ENCODE measurements at regions not wholly inside any gene's neighbourhood (a gene's known extent, or its start where the extent isn't known, plus 50 kb on each side); places are given as distances from the start of the nearest gene placed in this dataset.

DNA sequence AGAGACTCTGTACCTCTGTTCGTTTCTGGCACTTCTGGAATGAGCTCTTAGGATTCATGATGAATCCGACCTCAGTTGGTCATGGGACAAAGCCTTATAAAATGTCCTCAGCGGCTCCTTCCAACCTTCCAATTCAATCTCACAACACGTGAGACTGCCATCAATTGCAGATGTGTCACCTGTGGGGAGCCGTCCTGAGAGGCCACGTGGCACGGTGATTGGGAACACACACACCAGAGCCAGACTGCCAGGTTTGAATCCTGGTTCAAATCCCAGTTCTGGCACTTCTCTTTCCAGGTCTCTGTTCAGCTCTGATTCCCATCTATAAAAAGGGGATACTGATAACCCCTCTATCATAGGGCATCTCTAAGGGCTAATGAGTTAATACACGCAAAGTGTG lies 124.5 kb downstream of the ANKRD60 start:
- no TSS peak for BruUV-seq (replicated peaks)
- POLR2A ChIA-PET, result interaction anchor here (0.6 kb wide), 1 partner anchor 203 kb away, joined by 5 read pairs; no protein-coding TSS in a partner anchor
- no peak for TF ChIP-seq SP1 (IDR thresholded peaks at IDR 0.05; ENCODE audit: low read depth)
- TF ChIP-seq, protein P1, sequence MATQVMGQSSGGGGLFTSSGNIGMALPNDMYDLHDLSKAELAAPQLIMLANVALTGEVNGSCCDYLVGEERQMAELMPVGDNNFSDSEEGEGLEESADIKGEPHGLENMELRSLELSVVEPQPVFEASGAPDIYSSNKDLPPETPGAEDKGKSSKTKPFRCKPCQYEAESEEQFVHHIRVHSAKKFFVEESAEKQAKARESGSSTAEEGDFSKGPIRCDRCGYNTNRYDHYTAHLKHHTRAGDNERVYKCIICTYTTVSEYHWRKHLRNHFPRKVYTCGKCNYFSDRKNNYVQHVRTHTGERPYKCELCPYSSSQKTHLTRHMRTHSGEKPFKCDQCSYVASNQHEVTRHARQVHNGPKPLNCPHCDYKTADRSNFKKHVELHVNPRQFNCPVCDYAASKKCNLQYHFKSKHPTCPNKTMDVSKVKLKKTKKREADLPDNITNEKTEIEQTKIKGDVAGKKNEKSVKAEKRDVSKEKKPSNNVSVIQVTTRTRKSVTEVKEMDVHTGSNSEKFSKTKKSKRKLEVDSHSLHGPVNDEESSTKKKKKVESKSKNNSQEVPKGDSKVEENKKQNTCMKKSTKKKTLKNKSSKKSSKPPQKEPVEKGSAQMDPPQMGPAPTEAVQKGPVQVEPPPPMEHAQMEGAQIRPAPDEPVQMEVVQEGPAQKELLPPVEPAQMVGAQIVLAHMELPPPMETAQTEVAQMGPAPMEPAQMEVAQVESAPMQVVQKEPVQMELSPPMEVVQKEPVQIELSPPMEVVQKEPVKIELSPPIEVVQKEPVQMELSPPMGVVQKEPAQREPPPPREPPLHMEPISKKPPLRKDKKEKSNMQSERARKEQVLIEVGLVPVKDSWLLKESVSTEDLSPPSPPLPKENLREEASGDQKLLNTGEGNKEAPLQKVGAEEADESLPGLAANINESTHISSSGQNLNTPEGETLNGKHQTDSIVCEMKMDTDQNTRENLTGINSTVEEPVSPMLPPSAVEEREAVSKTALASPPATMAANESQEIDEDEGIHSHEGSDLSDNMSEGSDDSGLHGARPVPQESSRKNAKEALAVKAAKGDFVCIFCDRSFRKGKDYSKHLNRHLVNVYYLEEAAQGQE (IDR thresholded peaks at IDR 0.05; ENCODE audit: low read depth), result no peak
- TF ChIP-seq, protein P2, sequence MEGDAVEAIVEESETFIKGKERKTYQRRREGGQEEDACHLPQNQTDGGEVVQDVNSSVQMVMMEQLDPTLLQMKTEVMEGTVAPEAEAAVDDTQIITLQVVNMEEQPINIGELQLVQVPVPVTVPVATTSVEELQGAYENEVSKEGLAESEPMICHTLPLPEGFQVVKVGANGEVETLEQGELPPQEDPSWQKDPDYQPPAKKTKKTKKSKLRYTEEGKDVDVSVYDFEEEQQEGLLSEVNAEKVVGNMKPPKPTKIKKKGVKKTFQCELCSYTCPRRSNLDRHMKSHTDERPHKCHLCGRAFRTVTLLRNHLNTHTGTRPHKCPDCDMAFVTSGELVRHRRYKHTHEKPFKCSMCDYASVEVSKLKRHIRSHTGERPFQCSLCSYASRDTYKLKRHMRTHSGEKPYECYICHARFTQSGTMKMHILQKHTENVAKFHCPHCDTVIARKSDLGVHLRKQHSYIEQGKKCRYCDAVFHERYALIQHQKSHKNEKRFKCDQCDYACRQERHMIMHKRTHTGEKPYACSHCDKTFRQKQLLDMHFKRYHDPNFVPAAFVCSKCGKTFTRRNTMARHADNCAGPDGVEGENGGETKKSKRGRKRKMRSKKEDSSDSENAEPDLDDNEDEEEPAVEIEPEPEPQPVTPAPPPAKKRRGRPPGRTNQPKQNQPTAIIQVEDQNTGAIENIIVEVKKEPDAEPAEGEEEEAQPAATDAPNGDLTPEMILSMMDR (IDR thresholded peaks at IDR 0.05 in 2 of 3, conservative IDR thresholded peaks at IDR 0.05 in 1 of 3; ENCODE audit: borderline replicate concordance in 1 of 3, insufficient read depth in 1 of 3, low read depth in 2 of 3, low read length in 2 of 3), result no peak
- no peak for TF ChIP-seq CEBPB (IDR thresholded peaks at IDR 0.05; ENCODE audit: low read depth)
- TF ChIP-seq SIN3A (IDR thresholded peaks at IDR 0.05; ENCODE audit: low read depth), result no peak
- no peak for TF ChIP-seq SRF (IDR thresholded peaks at IDR 0.05; ENCODE audit: low read depth)
- no peak for TF ChIP-seq ZFX (IDR thresholded peaks at IDR 0.05)
- no peak for TF ChIP-seq RAD21 (IDR thresholded peaks at IDR 0.05; ENCODE audit: low read depth)
- no peak for TF ChIP-seq ZBTB33 (IDR thresholded peaks at IDR 0.05; ENCODE audit: extremely low read depth, insufficient replicate concordance, low read length)
- TF ChIP-seq FOSL1 (IDR thresholded peaks at IDR 0.05; ENCODE audit: low read depth), result no peak
- no peak for TF ChIP-seq ATF3 (IDR thresholded peaks at IDR 0.05)
- TF ChIP-seq YY1 (IDR thresholded peaks at IDR 0.05; ENCODE audit: extremely low read depth, insufficient replicate concordance, low read depth, low read length), result no peak
- no peak for TF ChIP-seq EGR1 (IDR thresholded peaks at IDR 0.05; ENCODE audit: low read depth)
- no peak for TF ChIP-seq ZNF274 (IDR thresholded peaks at IDR 0.05; ENCODE audit: low read depth, low read length)
- TF ChIP-seq EZH2 (IDR thresholded peaks at IDR 0.05), result no peak
- TF ChIP-seq TCF7L2 (IDR thresholded peaks at IDR 0.05; ENCODE audit: borderline replicate concordance, extremely low read depth, insufficient read depth, insufficient read length), result no peak

More for the DNA sequence above, 124.5 kb downstream of the ANKRD60 start:
- H3K27me3 ChIP-seq (ENCODE audit: insufficient read depth, low read length), result peaks cover 36% of the 10 kb centered on the region
- H3K4me1 ChIP-seq (ENCODE audit: control insufficient read depth in 1 of 2, insufficient read depth in 2 of 2, low read length in 2 of 2), result no peaks in the 10 kb centered on the region
- no peaks in the 10 kb centered on the region for H3K9me2 ChIP-seq (ENCODE audit: insufficient read depth)
- ATAC-seq, result no peak
- ChIA-PET RAD21 (ENCODE audit: low non-redundant PET in 1 of 2, low total read pairs in 2 of 2, uncharacterized antibody in 2 of 2, unreplicated experiment in 2 of 2) (no interaction called here), CTCF (interaction anchor here (0.9 kb wide), 1 partner anchor 17 kb away, joined by 4 read pairs; no protein-coding TSS in a partner anchor)
- no peaks in the 10 kb centered on the region for H3K36me3 ChIP-seq (ENCODE audit: control insufficient read depth in 1 of 2, insufficient read depth in 2 of 2, low read length in 2 of 2)
- DNase-seq (ENCODE audit: low read depth, low spot score), result no peak
- intact Hi-C loops (cut with micrococcal nuclease), result no loop called here
- H3K4me2 ChIP-seq (ENCODE audit: low read length), result no peak overlapping the region
- H3K4me3 ChIP-seq (replicated peaks in 1 of 2; ENCODE audit: low read depth in 1 of 2, low read length in 2 of 2), result no peak overlapping the region
- H3K9me3 ChIP-seq (ENCODE audit: control insufficient read depth in 1 of 2, insufficient read depth in 1 of 2, low read depth in 1 of 2, low read length in 2 of 2), result no peaks in the 10 kb centered on the region
- H2AFZ ChIP-seq (ENCODE audit: low read depth, low read length, poor library complexity, severe bottlenecking), result no peak overlapping the region
- no peak overlapping the region for H3K27ac ChIP-seq (ENCODE audit: low read depth, low read length)
- H4K20me1 ChIP-seq (ENCODE audit: insufficient read depth), result no peaks in the 10 kb centered on the region
- no peak overlapping the region for H3K9ac ChIP-seq (ENCODE audit: low read length)
- H3K79me2 ChIP-seq (ENCODE audit: insufficient read depth, low read length), result no peaks in the 10 kb centered on the region

All from HCT116 (cell line).